ENCODE measurements at regions not wholly inside any gene's neighbourhood (a gene's known extent, or its start where the extent isn't known, plus 50 kb on each side); places are given as distances from the start of the nearest gene placed in this dataset.
"Not testable (repeated sequence)": the region's sequence is repeated elsewhere in the genome, so short reads cannot be mapped to it uniquely, and the experiment has no call there.

DNA sequence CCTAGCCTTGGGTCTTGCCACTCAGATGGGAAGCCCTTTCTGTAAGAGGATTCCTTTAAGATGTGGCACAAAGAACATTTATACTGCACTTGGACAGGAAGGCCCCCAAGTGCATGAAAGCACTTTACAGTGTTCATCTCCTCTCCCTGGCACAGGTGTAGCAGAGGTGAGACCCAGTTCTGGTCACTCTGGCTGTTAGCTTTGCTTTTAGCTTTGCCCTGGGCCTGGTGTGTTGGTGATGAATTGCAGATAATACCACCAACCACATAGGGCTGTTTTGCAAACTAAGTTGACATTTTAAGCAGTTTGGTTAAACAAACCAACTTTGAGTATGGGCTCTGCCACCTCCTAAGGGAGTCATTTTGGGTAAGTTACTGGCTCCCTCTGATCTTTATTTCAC is 296.3 kb downstream of the BCL2L11 start:
- not testable (repeated sequence) for H3K9me3 Mint-ChIP-seq (ENCODE audit: low read depth); H3K36me3 Mint-ChIP-seq (ENCODE audit: low read depth); DNase-seq (ENCODE audit: low spot score); H3K27me3 Mint-ChIP-seq (ENCODE audit: low read depth); H3K4me3 Mint-ChIP-seq (ENCODE audit: unreplicated experiment)
- Mint-ChIP-seq H3K4me1 (ENCODE audit: low read depth) (peaks cover 14% of the 10 kb centered on the region), H3K27ac (ENCODE audit: unreplicated experiment) (peak overlapping the region; percentile 45)

DNA sequence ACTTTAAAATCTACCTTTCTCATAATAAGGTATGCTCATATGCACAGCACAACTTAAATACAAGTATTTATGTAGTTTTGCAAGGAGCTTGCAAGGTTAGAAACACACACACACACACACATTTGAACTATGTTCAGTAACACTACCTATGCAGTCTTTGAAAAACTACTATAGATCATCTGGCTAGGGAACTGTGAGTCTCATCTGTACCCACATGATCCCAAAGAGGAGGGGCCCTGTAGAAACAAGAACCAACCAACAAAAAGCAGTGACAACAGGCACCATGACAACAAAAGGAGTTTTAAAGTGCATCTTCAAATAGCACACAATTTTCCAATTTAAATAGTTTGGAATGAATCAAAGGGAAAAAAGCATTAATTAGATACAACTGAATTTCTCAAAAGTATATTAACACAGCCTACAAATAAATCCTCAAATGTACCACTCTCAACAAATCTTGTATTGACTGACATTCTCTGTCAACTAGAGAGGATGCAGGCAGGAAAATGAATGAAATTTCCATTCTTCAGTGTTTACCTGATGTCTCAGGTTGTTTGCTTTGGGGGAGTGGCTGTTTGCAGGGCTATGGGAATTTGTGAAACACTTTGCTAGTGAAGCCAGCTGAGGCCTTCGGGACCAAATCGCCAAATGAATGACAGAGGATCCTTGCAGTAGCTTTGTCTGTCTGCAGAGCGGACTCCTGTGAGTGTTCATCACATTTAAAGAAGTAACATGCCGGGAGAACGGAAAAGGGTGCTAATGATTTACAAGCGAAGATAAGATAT is 297.6 kb downstream of the BCL2L11 start:
- peak overlapping the region; percentile 13 for H3K27ac Mint-ChIP-seq (ENCODE audit: unreplicated experiment)
- H3K4me1 Mint-ChIP-seq (ENCODE audit: low read depth) = peaks cover 14% of the 10 kb centered on the region
- H3K9me3 Mint-ChIP-seq (ENCODE audit: low read depth); DNase-seq (ENCODE audit: low spot score); H3K36me3 Mint-ChIP-seq (ENCODE audit: low read depth); H3K27me3 Mint-ChIP-seq (ENCODE audit: low read depth); H3K4me3 Mint-ChIP-seq (ENCODE audit: unreplicated experiment): not testable (repeated sequence)

- not testable (repeated sequence) for H3K36me3 Mint-ChIP-seq (ENCODE audit: low read depth); H3K27me3 Mint-ChIP-seq (ENCODE audit: low read depth); H3K27ac Mint-ChIP-seq (ENCODE audit: unreplicated experiment); H3K4me3 Mint-ChIP-seq (ENCODE audit: unreplicated experiment); H3K9me3 Mint-ChIP-seq (ENCODE audit: low read depth); DNase-seq (ENCODE audit: low spot score)
- peaks cover 14% of the 10 kb centered on the region for H3K4me1 Mint-ChIP-seq (ENCODE audit: low read depth)
Observed at GRCh38 chr2:111420074-111420473, 299.4 kb downstream of the BCL2L11 start.

GRCh38 chr2:111420835-111421234 is 300.1 kb downstream of the BCL2L11 start:
- H3K27ac Mint-ChIP-seq (ENCODE audit: unreplicated experiment); H3K4me3 Mint-ChIP-seq (ENCODE audit: unreplicated experiment); H3K9me3 Mint-ChIP-seq (ENCODE audit: low read depth); DNase-seq (ENCODE audit: low spot score); H3K27me3 Mint-ChIP-seq (ENCODE audit: low read depth); H3K36me3 Mint-ChIP-seq (ENCODE audit: low read depth): not testable (repeated sequence)
- H3K4me1 Mint-ChIP-seq (ENCODE audit: low read depth) = peaks cover 14% of the 10 kb centered on the region

DNA sequence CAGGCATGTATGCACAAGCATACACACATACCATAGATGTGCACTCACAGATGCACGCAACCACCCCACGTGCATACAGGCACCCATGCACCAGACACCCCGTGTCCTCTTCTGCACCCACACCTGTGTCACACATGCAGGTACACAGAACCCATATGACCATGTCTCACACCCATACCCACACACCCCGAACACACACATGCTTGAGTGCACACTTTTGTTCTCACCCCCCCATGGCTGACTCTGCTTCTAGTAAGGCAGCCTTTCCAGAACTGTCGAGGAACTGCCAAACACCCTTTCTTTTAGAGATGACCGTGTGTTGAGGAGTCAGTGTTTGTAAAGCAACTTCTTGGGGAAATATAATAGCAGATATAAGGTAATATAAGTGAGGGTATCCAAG is 301.2 kb downstream of the BCL2L11 start:
- not testable (repeated sequence) for H3K27ac Mint-ChIP-seq (ENCODE audit: unreplicated experiment); H3K9me3 Mint-ChIP-seq (ENCODE audit: low read depth); H3K36me3 Mint-ChIP-seq (ENCODE audit: low read depth); H3K27me3 Mint-ChIP-seq (ENCODE audit: low read depth); H3K4me1 Mint-ChIP-seq (ENCODE audit: low read depth); H3K4me3 Mint-ChIP-seq (ENCODE audit: unreplicated experiment); DNase-seq (ENCODE audit: low spot score)

DNA sequence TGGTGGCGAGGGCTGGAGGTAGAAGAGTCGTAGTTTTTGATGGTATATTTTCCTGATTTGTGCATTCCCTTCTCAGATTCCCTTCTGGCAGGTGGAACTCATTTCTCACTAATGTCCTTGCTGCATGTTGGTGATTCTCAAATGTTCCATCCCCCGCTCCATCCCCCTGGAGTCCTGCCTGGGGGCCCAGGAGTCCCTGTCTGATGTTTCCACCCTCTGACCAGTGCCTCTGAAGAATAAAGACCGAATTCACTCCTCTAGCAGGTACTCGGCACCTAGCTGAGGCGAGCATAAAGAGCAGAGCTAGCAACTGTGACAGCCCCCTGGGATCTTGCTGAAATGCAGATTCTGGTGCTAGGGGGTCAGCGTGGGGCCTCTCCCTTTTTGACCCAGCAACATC is 301.8 kb downstream of the BCL2L11 start:
- H3K27me3 Mint-ChIP-seq (ENCODE audit: low read depth); DNase-seq (ENCODE audit: low spot score); H3K4me3 Mint-ChIP-seq (ENCODE audit: unreplicated experiment); H3K4me1 Mint-ChIP-seq (ENCODE audit: low read depth); H3K9me3 Mint-ChIP-seq (ENCODE audit: low read depth); H3K36me3 Mint-ChIP-seq (ENCODE audit: low read depth); H3K27ac Mint-ChIP-seq (ENCODE audit: unreplicated experiment): not testable (repeated sequence)

GRCh38 chr2:111423184-111423583 is 302.5 kb downstream of the BCL2L11 start:
- H3K4me1 Mint-ChIP-seq (ENCODE audit: low read depth); H3K9me3 Mint-ChIP-seq (ENCODE audit: low read depth); DNase-seq (ENCODE audit: low spot score); H3K4me3 Mint-ChIP-seq (ENCODE audit: unreplicated experiment); H3K27ac Mint-ChIP-seq (ENCODE audit: unreplicated experiment); H3K36me3 Mint-ChIP-seq (ENCODE audit: low read depth); H3K27me3 Mint-ChIP-seq (ENCODE audit: low read depth): not testable (repeated sequence)

GRCh38 chr2:111424176-111424575 is 303.5 kb downstream of the BCL2L11 start:
- H3K36me3 Mint-ChIP-seq (ENCODE audit: low read depth); DNase-seq (ENCODE audit: low spot score); H3K4me1 Mint-ChIP-seq (ENCODE audit: low read depth); H3K9me3 Mint-ChIP-seq (ENCODE audit: low read depth); H3K27ac Mint-ChIP-seq (ENCODE audit: unreplicated experiment); H3K27me3 Mint-ChIP-seq (ENCODE audit: low read depth); H3K4me3 Mint-ChIP-seq (ENCODE audit: unreplicated experiment): not testable (repeated sequence)

DNA sequence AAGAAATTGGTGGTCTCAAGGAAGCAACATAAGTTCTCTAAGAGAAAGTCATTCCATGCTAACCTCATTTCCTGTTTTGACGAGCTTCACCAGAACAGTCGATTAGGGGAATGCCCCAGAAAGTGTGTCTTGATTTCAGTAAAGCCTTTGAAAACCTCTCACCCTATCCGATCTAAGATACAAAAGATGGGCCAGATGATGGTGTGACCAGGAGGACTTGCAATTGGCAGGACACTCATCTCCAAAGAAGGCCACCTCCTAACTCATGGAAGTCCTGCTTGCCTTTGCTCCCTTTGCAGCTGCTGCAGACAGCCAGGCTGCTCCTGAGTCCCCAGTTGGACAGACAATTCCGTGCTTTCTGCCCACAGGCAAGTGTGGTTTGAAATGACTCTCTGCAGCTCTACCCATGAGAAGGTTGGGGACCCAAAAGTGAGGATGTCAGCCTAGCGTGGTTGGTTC is 304.2 kb downstream of the BCL2L11 start:
- not testable (repeated sequence) for H3K36me3 Mint-ChIP-seq (ENCODE audit: low read depth); H3K9me3 Mint-ChIP-seq (ENCODE audit: low read depth); H3K27ac Mint-ChIP-seq (ENCODE audit: unreplicated experiment); H3K4me1 Mint-ChIP-seq (ENCODE audit: low read depth); H3K4me3 Mint-ChIP-seq (ENCODE audit: unreplicated experiment); DNase-seq (ENCODE audit: low spot score); H3K27me3 Mint-ChIP-seq (ENCODE audit: low read depth)

- H3K9me3 Mint-ChIP-seq (ENCODE audit: low read depth); H3K27ac Mint-ChIP-seq (ENCODE audit: unreplicated experiment); H3K27me3 Mint-ChIP-seq (ENCODE audit: low read depth): not testable (repeated sequence)
Observed at GRCh38 chr2:111425789-111426201, 305.1 kb downstream of the BCL2L11 start.

DNA sequence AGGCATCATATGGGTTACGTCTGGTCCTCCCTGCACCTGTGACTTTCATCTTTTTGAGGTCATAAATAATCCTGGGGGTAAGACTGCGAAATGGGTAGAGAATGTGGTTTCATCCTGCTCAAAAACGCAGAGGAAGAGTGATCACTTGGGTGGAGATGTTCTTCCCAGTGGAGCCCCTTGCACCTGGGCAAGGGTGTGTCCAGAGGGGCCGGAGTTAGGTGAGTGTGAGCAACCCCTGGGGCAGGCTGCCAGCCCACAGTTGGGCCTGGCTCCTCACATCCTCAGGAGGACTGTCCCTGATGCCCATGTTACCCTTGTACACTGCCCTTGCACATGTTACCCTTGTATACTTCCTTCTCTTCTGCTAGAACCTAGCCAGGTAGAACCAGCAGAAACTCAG is 306.6 kb downstream of the BCL2L11 start:
- H3K4me1 Mint-ChIP-seq (ENCODE audit: low read depth) = peaks cover 13% of the 10 kb centered on the region
- not testable (repeated sequence) for H3K36me3 Mint-ChIP-seq (ENCODE audit: low read depth); H3K4me3 Mint-ChIP-seq (ENCODE audit: unreplicated experiment); H3K27ac Mint-ChIP-seq (ENCODE audit: unreplicated experiment); H3K9me3 Mint-ChIP-seq (ENCODE audit: low read depth); H3K27me3 Mint-ChIP-seq (ENCODE audit: low read depth); DNase-seq (ENCODE audit: low spot score)

More at GRCh38 chr2:111425789-111426201, 305.1 kb downstream of the BCL2L11 start:
- not testable (repeated sequence) for DNase-seq (ENCODE audit: low spot score); H3K4me3 Mint-ChIP-seq (ENCODE audit: unreplicated experiment); H3K36me3 Mint-ChIP-seq (ENCODE audit: low read depth); H3K4me1 Mint-ChIP-seq (ENCODE audit: low read depth)

GRCh38 chr2:111428915-111429314 is 308.2 kb downstream of the BCL2L11 start:
- H3K27me3 Mint-ChIP-seq (ENCODE audit: low read depth); H3K36me3 Mint-ChIP-seq (ENCODE audit: low read depth); H3K4me3 Mint-ChIP-seq (ENCODE audit: unreplicated experiment); H3K9me3 Mint-ChIP-seq (ENCODE audit: low read depth); DNase-seq (ENCODE audit: low spot score): not testable (repeated sequence)
- Mint-ChIP-seq H3K4me1 (ENCODE audit: low read depth) (peaks cover 19% of the 10 kb centered on the region), H3K27ac (ENCODE audit: unreplicated experiment) (peak overlapping the region; percentile 79)

DNA sequence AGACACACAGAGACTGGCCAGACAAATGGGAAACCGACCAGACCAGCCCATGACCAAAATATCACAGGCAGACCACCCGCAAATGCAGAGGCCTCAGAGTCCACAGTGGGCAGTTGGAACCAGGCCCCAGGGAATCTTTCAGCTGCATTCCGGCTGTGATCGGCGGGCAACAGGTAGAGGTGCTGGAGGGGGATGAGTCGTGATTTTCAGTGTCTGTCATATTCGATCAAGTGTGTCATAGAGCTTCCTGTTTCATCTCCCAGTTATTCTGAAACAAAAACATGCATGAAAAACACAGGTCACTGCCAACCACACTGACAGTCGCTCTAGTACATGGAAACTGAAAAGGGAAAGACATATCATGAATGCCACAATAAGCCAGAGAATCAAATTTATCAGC is 308.6 kb downstream of the BCL2L11 start:
- not testable (repeated sequence) for H3K27ac Mint-ChIP-seq (ENCODE audit: unreplicated experiment); H3K36me3 Mint-ChIP-seq (ENCODE audit: low read depth); H3K27me3 Mint-ChIP-seq (ENCODE audit: low read depth); H3K4me3 Mint-ChIP-seq (ENCODE audit: unreplicated experiment); H3K9me3 Mint-ChIP-seq (ENCODE audit: low read depth); DNase-seq (ENCODE audit: low spot score)
- H3K4me1 Mint-ChIP-seq (ENCODE audit: low read depth) = peaks cover 20% of the 10 kb centered on the region

Measured in chondrocyte (in vitro differentiated cells).